ENCODE measurements at regions not wholly inside any gene's neighbourhood (a gene's known extent, or its start where the extent isn't known, plus 50 kb on each side); places are given as distances from the start of the nearest gene placed in this dataset.

DNA sequence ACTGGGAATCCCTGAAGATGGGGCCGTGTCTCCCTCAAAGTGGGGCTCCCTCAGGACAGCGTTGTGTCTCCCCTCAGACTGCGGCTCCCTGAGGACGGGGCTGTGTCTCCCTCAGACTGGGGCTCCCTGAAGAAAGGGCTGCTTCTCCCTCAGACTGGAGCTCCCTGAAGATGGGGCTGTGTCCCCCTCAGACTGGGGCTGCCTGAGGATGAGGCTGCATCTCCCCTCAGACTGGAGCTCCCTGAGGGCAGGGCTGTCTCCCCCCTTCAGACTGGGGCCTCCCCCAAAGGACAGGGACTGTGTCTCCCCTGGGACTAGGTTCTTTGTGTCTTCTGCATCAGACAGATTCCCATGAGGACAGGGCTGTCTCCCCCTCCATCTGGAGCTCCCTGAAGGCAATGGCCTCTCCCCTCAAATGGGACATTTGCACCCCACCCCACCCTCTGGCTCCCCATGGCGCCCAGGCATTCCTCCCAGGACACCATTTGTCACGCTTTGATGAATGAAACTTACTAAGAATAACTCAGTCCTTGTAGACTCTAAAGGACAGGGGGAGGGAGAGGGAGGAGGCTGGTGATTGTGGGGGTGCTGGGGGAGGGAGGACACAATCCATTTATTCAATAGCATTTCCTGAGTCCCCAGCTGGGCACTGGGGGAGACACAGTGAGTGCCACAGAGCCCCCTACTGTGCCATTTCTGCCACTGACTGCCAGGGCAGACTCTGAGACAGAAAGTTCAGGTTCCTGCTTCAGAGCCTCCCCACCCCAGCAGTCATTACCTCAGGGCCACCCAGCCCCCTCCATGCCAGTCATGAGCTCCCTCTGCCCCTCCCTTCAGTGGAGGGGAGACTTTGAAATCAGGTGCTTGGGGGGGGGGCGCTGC, 122.4 kb downstream of the MRPL14 start:
- Histone ChIP-seq H3K4me1 (ENCODE audit: insufficient read depth, low read length) (peaks cover 74% of the 10 kb centered on the region), H4K20me1 (ENCODE audit: insufficient read depth, low read length) (no peaks in the 10 kb centered on the region), H3K4me2 (ENCODE audit: low read depth, low read length) (no peak overlapping the region), H3K9me3 (ENCODE audit: low read length) (no peaks in the 10 kb centered on the region), H3K36me3 (replicated peaks in 1 of 2; ENCODE audit: control insufficient read depth in 1 of 2, insufficient read depth in 2 of 2, low read length in 2 of 2) (no peaks in the 10 kb centered on the region), H2AFZ (ENCODE audit: low read length) (no peak overlapping the region), H3K9ac (ENCODE audit: insufficient read depth, low read depth, low read length) (no peak overlapping the region), H3K27me3 (ENCODE audit: control insufficient read depth in 1 of 2, insufficient read depth in 2 of 2, low read length in 2 of 2) (peaks cover 8 to 26% of the 10 kb centered on the region in 2 experiments; a peak in 3 of 5 replicates), H3K4me3 (replicated peaks in 1 of 3; ENCODE audit: insufficient read depth in 1 of 3, low read depth in 2 of 3, low read length in 3 of 3) (no peak overlapping the region), H3K79me2 (ENCODE audit: insufficient read depth, low read length) (no peaks in the 10 kb centered on the region), H3K27ac (ENCODE audit: extremely low read length, insufficient read depth, low read length) (no peak overlapping the region)
- ChIA-PET POLR2A (no interaction called here), CTCF (ENCODE audit: low intra/inter-chr PET ratio, low total read pairs) (no interaction called here)
- ATAC-seq (0 out of 3 replicates have a peak, but pooled peaks have one; percentile 4), DNase-seq (ENCODE audit: low spot score) (no peak), FAIRE-seq (no peak)
- no TSS peak for BruUV-seq (replicated peaks)
- WGBS (ENCODE audit: low lambda C conversion rate): 39% methylated on average over 2 of the region's 7 CpGs
- intact Hi-C loops (cut with micrococcal nuclease; ENCODE audit: unreplicated experiment): loop anchor here (5.0 kb wide), 1 partner anchor 67 kb away; no protein-coding TSS in a partner anchor
- in situ Hi-C loops (cut with HindIII; ENCODE audit: extremely low pct_ligation_motif_present, low pct_unique_long_range_greater_than_20kb): no loop called here
- TF ChIP-seq ZNF274 (CRISPR knock-in tag; IDR thresholded peaks at IDR 0.05) (peak; percentile 32; the same call in 1 of the 2 replicates), ATF7 (IDR thresholded peaks at IDR 0.05) (no peak), ATF7 (CRISPR knock-in tag; IDR thresholded peaks at IDR 0.05) (0 out of 2 replicates have a peak, but pooled peaks have one; percentile 8), ZNF883 (CRISPR knock-in tag; IDR thresholded peaks at IDR 0.05; ENCODE audit: not compliant biosample characterization) (peak; percentile 50), ZSCAN25 (CRISPR knock-in tag; IDR thresholded peaks at IDR 0.05) (0 out of 2 replicates have a peak, but pooled peaks have one; percentile 35), SMC3 (IDR thresholded peaks at IDR 0.05; ENCODE audit: low read length) (peak; percentile 41; the same call in 1 of the 2 replicates), PATZ1 (CRISPR knock-in tag; IDR thresholded peaks at IDR 0.05) (peak; percentile 26; the same call in 1 of the 2 replicates), ZNF549 (CRISPR knock-in tag; IDR thresholded peaks at IDR 0.05) (no peak), STAG1 (CRISPR knock-in tag; IDR thresholded peaks at IDR 0.05) (peak; percentile 40), SP5 (CRISPR knock-in tag; IDR thresholded peaks at IDR 0.05; ENCODE audit: borderline replicate concordance, low read depth) (peak; percentile 16; the same call in 1 of the 2 replicates)
- TF ChIP-seq, protein P1, sequence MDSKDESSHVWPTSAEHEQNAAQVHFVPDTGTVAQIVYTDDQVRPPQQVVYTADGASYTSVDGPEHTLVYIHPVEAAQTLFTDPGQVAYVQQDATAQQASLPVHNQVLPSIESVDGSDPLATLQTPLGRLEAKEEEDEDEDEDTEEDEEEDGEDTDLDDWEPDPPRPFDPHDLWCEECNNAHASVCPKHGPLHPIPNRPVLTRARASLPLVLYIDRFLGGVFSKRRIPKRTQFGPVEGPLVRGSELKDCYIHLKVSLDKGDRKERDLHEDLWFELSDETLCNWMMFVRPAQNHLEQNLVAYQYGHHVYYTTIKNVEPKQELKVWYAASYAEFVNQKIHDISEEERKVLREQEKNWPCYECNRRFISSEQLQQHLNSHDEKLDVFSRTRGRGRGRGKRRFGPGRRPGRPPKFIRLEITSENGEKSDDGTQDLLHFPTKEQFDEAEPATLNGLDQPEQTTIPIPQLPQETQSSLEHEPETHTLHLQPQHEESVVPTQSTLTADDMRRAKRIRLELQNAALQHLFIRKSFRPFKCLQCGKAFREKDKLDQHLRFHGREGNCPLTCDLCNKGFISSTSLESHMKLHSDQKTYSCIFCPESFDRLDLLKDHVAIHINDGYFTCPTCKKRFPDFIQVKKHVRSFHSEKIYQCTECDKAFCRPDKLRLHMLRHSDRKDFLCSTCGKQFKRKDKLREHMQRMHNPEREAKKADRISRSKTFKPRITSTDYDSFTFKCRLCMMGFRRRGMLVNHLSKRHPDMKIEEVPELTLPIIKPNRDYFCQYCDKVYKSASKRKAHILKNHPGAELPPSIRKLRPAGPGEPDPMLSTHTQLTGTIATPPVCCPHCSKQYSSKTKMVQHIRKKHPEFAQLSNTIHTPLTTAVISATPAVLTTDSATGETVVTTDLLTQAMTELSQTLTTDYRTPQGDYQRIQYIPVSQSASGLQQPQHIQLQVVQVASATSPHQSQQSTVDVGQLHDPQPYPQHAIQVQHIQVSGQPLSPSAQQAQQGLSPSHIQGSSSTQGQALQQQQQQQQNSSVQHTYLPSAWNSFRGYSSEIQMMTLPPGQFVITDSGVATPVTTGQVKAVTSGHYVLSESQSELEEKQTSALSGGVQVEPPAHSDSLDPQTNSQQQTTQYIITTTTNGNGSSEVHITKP (CRISPR knock-in tag; IDR thresholded peaks at IDR 0.05; ENCODE audit: low read depth): no peak
- TF ChIP-seq, protein P2, sequence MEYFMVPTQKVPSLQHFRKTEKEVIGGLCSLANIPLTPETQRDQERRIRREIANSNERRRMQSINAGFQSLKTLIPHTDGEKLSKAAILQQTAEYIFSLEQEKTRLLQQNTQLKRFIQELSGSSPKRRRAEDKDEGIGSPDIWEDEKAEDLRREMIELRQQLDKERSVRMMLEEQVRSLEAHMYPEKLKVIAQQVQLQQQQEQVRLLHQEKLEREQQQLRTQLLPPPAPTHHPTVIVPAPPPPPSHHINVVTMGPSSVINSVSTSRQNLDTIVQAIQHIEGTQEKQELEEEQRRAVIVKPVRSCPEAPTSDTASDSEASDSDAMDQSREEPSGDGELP (IDR thresholded peaks at IDR 0.05; ENCODE audit: borderline replicate concordance, low read depth): 0 out of 2 replicates have a peak, but pooled peaks have one; percentile 42
- TF ChIP-seq, protein P3, sequence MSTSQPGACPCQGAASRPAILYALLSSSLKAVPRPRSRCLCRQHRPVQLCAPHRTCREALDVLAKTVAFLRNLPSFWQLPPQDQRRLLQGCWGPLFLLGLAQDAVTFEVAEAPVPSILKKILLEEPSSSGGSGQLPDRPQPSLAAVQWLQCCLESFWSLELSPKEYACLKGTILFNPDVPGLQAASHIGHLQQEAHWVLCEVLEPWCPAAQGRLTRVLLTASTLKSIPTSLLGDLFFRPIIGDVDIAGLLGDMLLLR (CRISPR knock-in tag; IDR thresholded peaks at IDR 0.05): no peak
- TF ChIP-seq, protein P4, sequence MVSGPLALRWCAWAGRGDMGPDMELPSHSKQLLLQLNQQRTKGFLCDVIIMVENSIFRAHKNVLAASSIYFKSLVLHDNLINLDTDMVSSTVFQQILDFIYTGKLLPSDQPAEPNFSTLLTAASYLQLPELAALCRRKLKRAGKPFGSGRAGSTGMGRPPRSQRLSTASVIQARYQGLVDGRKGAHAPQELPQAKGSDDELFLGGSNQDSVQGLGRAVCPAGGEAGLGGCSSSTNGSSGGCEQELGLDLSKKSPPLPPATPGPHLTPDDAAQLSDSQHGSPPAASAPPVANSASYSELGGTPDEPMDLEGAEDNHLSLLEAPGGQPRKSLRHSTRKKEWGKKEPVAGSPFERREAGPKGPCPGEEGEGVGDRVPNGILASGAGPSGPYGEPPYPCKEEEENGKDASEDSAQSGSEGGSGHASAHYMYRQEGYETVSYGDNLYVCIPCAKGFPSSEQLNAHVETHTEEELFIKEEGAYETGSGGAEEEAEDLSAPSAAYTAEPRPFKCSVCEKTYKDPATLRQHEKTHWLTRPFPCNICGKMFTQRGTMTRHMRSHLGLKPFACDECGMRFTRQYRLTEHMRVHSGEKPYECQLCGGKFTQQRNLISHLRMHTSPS (CRISPR knock-in tag; IDR thresholded peaks at IDR 0.05; ENCODE audit: low read depth): peak; percentile 20; the same call in 1 of the 2 replicates
